IMR-90 (cell line): ENCODE measurements at regions not wholly inside any gene's neighbourhood (a gene's known extent, or its start where the extent isn't known, plus 50 kb on each side); places are given as distances from the start of the nearest gene placed in this dataset.

ENCODE experiments used
- ATAC-seq: fragments of 200-7000 bp; cut with Tn5 transposase; 2 replicates; pipeline ENCODE4 v1.9.1; 2020; ENCODE audit warnings: low read depth, mild to moderate bottlenecking, moderate library complexity
- BruUV-seq: library from RNA; stranded (reverse); fragments of 400-500 nt; replicated peaks from 2 replicates; lab custom pipeline; 2021; lab: Mats Ljungman, UMichigan
- CTCF ChIA-PET: fragments of 300-600 bp; formaldehyde crosslinking; extraction: SDS; loops from one replicate; lab custom pipeline; 2021; ENCODE audit warnings: antibody characterized with exemption; lab: Yijun Ruan, JAX
- POLR2A ChIA-PET: fragments of 300-600 bp; sonication (Branson Sonifier 250); formaldehyde crosslinking; loops from one replicate; lab custom pipeline; 2022; ENCODE audit warnings: antibody characterized with exemption; ENCODE audit not compliant: unreplicated experiment; lab: Charles Lee
- DNase-seq: peaks from one replicate; pipeline ENCODE4 v3.0.0; 2013
- H2AFZ ChIP-seq: replicated peaks from 2 replicates; pipeline ENCODE3; 2013; ENCODE audit warnings: low read length, mild to moderate bottlenecking; ENCODE audit not compliant: poor library complexity
- H2AK5ac ChIP-seq: 2 replicates; pipeline ENCODE4 v1.6.1; 2013; ENCODE audit warnings: low read depth, low read length, inconsistent platforms
- H2AK9ac ChIP-seq: replicated peaks from 2 replicates; pipeline ENCODE3; 2013; ENCODE audit warnings: mild to moderate bottlenecking, low read depth, low read length, moderate library complexity; ENCODE audit not compliant: poor library complexity
- H2BK120ac ChIP-seq: 2 replicates; pipeline ENCODE4 v1.6.1; 2013; ENCODE audit warnings: low read depth, low read length, inconsistent platforms
- H2BK15ac ChIP-seq: 3 replicates; pipeline ENCODE4 v1.6.1; 2013; ENCODE audit warnings: low read depth, low read length, inconsistent platforms
- H2BK20ac ChIP-seq: 2 replicates; pipeline ENCODE4 v1.6.1; 2013; ENCODE audit warnings: low read depth, mild to moderate bottlenecking, inconsistent platforms, low read length, moderate library complexity
- H2BK5ac ChIP-seq: 2 replicates; pipeline ENCODE4 v1.6.1; 2013; ENCODE audit warnings: mild to moderate bottlenecking, low read depth, low read length, inconsistent platforms; ENCODE audit not compliant: poor library complexity, severe bottlenecking
- H3K14ac ChIP-seq: replicated peaks from 2 replicates; pipeline ENCODE4 v1.6.1; 2013; ENCODE audit warnings: low read depth, low read length, inconsistent platforms
- H3K18ac ChIP-seq: 2 replicates; pipeline ENCODE4 v1.6.1; 2013; ENCODE audit warnings: low read depth, low read length, control low read depth
- H3K23ac ChIP-seq: 2 replicates; pipeline ENCODE4 v1.6.1; 2013; ENCODE audit warnings: low read depth, low read length, inconsistent platforms
- H3K27ac ChIP-seq: 2 replicates; pipeline ENCODE4 v1.5.1; 2013; ENCODE audit warnings: mild to moderate bottlenecking, control low read depth, low read length; ENCODE audit not compliant: insufficient read depth
- H3K27me3 ChIP-seq: 2 replicates; pipeline ENCODE4 v1.6.1; 2013; ENCODE audit warnings: low read length; ENCODE audit not compliant: control insufficient read depth, insufficient read depth
- H3K36me3 ChIP-seq: 2 replicates; pipeline ENCODE4 v1.6.1; 2013; ENCODE audit warnings: low read length, mixed read lengths; ENCODE audit not compliant: control insufficient read depth, insufficient read depth
- H3K4ac ChIP-seq: 2 replicates; pipeline ENCODE4 v1.6.1; 2013; ENCODE audit warnings: low read depth, low read length, inconsistent platforms
- H3K4me1 ChIP-seq: 2 replicates; pipeline ENCODE4 v1.6.1; 2013; ENCODE audit warnings: low read length, mixed read lengths; ENCODE audit not compliant: control insufficient read depth, insufficient read depth
- H3K4me2 ChIP-seq: 2 replicates; pipeline ENCODE4 v1.6.1; 2013; ENCODE audit warnings: low read depth, mild to moderate bottlenecking, control low read depth, low read length, moderate library complexity
- H3K4me3 ChIP-seq: 2 replicates; pipeline ENCODE4 v1.5.1; 2013; ENCODE audit warnings: low read depth, mild to moderate bottlenecking, control low read depth, low read length, moderate library complexity; ENCODE audit not compliant: insufficient read depth
- H3K56ac ChIP-seq: 2 replicates; pipeline ENCODE4 v1.6.1; 2013; ENCODE audit warnings: low read length, inconsistent platforms; ENCODE audit not compliant: insufficient read depth; ENCODE audit errors: extremely low read depth
- H3K79me1 ChIP-seq, 2 experiments: 2 replicates each; pipeline ENCODE4 v1.6.1; 2013; ENCODE audit warnings: low read length in 2 of 2, inconsistent platforms in 1 of 2, low read depth in 1 of 2
- H3K9ac ChIP-seq: 2 replicates; pipeline ENCODE4 v1.6.1; 2013; ENCODE audit warnings: low read depth, low read length, control low read depth
- H3K9me1 ChIP-seq: 2 replicates; pipeline ENCODE4 v1.6.1; 2013; ENCODE audit warnings: low read length, inconsistent platforms; ENCODE audit not compliant: insufficient read depth
- H3K9me3 ChIP-seq: 2 replicates; pipeline ENCODE4 v1.6.1; 2013; ENCODE audit warnings: low read length; ENCODE audit not compliant: control insufficient read depth, insufficient read depth
- H4K20me1 ChIP-seq: 2 replicates; pipeline ENCODE4 v1.6.1; 2013; ENCODE audit warnings: low read length, inconsistent platforms; ENCODE audit not compliant: insufficient read depth
- H4K5ac ChIP-seq: 2 replicates; pipeline ENCODE4 v1.6.1; 2013; ENCODE audit warnings: mild to moderate bottlenecking, low read depth, low read length, control low read depth
- H4K8ac ChIP-seq, 2 experiments: 2 replicates each; pipeline ENCODE4 v1.6.1; 2013; ENCODE audit warnings: low read depth in 2 of 2, low read length in 2 of 2, control low read depth in 1 of 2, inconsistent platforms in 1 of 2
- H4K91ac ChIP-seq: 2 replicates; pipeline ENCODE4 v1.6.1; 2013; ENCODE audit warnings: low read depth, low read length, inconsistent platforms; ENCODE audit not compliant: insufficient read depth
- FOS ChIP-seq: fragments of 150-350 bp; IDR thresholded peaks from 2 replicates; pipeline ENCODE4 v1.6.1; 2016; ENCODE audit warnings: low read depth, low read length
- NFE2L2 ChIP-seq: fragments of 150-350 bp; IDR thresholded peaks from 2 replicates; pipeline ENCODE4 v1.6.1; 2016; ENCODE audit warnings: low read depth, mild to moderate bottlenecking, low read length
- RCOR1 ChIP-seq: IDR thresholded peaks from 2 replicates; pipeline ENCODE4 v1.6.1; 2012; ENCODE audit warnings: mild to moderate bottlenecking, low read length, improper control_type of control experiment; ENCODE audit not compliant: insufficient replicate concordance
- WGBS, 2 experiments: methylation state at CpG; one replicate each; pipeline versions ENCODE4 v1.1.5 to v1.1.7; 2013; ENCODE audit warnings: missing lambda C conversion rate in 2 of 2; ENCODE audit not compliant: insufficient read length in 1 of 2; ENCODE audit errors: extremely low coverage in 2 of 2; 5-methylcytosine and 5-hydroxymethylcytosine counted together
- dilution Hi-C: fragments of 300-500 bp; cut with HindIII; formaldehyde crosslinking; loops from one replicate; pipeline ENCODE4 v1.14.3; 2018; ENCODE audit warnings: low sequenced_read_pairs; ENCODE audit not compliant: unreplicated experiment
- in situ Hi-C: fragments of 300-500 bp; cut with MboI; formaldehyde crosslinking; loops from 3 replicates; pipeline ENCODE4 v1.14.3; 2019; ENCODE audit warnings: low sequenced_read_pairs, inconsistent platforms, mixed read lengths
- intact Hi-C: fragments of 100-400 bp; cut with micrococcal nuclease; formaldehyde crosslinking; loops from 2 replicates; pipeline ENCODE4 v1.10.0; 2022

DNA sequence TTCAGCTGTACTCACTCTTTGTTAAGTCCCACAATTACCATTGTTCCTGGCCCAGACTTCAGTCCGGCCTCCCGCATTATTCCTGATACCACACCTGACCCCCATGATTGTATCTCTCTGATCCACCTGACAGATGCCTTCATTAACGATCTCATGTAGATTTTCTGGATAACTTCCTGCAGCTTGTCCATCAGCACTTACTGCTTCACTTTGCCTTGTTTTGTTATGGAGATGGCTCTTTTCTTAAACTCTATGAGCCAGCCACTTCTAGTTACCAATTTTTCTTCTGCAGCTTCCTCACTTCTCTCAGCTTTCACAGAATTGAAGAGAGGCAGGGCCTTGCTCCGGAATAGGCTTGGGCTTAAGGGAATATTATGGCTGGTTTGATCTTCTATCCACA, 1044.2 kb downstream of the PLOD2 start:
- Histone ChIP-seq H2AK9ac (no peak overlapping the region), H3K27ac (no peak overlapping the region), H2BK120ac (no peak overlapping the region), H3K9ac (no peak overlapping the region), H2AK5ac (no peak overlapping the region), H4K91ac (no peak overlapping the region), H2BK15ac (no peak overlapping the region), H3K4me1 (no peaks in the 10 kb centered on the region), H3K27me3 (no peaks in the 10 kb centered on the region), H3K9me3 (no peaks in the 10 kb centered on the region), H4K8ac (no peak overlapping the region), H3K36me3 (no peaks in the 10 kb centered on the region), H3K18ac (no peak overlapping the region), H3K56ac (no peak overlapping the region), H4K20me1 (no peaks in the 10 kb centered on the region), H3K4me2 (no peak overlapping the region), H3K14ac (no peak overlapping the region), H2BK5ac (no peak overlapping the region), H3K79me1 (no peaks in the 10 kb centered on the region), H4K5ac (no peak overlapping the region), H3K9me1 (no peaks in the 10 kb centered on the region), H3K23ac (no peak overlapping the region), H3K4ac (no peak overlapping the region), H3K4me3 (no peak overlapping the region), H2AFZ (no peak overlapping the region), H2BK20ac (no peak overlapping the region)
- DNase-seq (no peak), ATAC-seq (no peak)
- BruUV-seq: no TSS peak
- WGBS, 2 experiments: no CpG with 5 or more reads among the region's 4 CpGs
- in situ Hi-C loops (no loop called here), intact Hi-C loops (no loop called here), dilution Hi-C loops (no loop called here)
- no peak for TF ChIP-seq FOS
- no peak for TF ChIP-seq NFE2L2
- TF ChIP-seq RCOR1: no peak
- ChIA-PET CTCF (no interaction called here), POLR2A (no interaction called here)
